Suprapubic skin (tissue), 4 donors: ENCODE measurements at regions not wholly inside any gene's neighbourhood (a gene's known extent, or its start where the extent isn't known, plus 50 kb on each side); places are given as distances from the start of the nearest gene placed in this dataset.

Source experiments
- POLR2A ChIP-seq, 2 donors: fragments of 450-650 bp; IDR thresholded peaks; one replicate each; pipeline ENCODE4 v1.6.1; 2017; ENCODE audit warnings: antibody characterized with exemption in 2 of 2, mild to moderate bottlenecking in 2 of 2, moderate library complexity in 2 of 2
- POLR2AphosphoS5 ChIP-seq, 3 donors: sonication (generic); formaldehyde crosslinking; IDR thresholded peaks; one replicate each; pipeline ENCODE4 v1.6.1; 2017; ENCODE audit warnings: antibody characterized with exemption in 3 of 3
- TF ChIP-seq, protein P1 (sequence below), 2 donors: fragments of 200-600 bp in 1 of 2; fragments of 450-650 bp in 1 of 2; sonication (generic) in 1 of 2; IDR thresholded peaks; one replicate each; pipeline ENCODE4 v1.5.1; 2016 to 2019; ENCODE audit warnings: antibody characterized with exemption in 2 of 2, mild to moderate bottlenecking in 1 of 2, moderate library complexity in 1 of 2

DNA sequence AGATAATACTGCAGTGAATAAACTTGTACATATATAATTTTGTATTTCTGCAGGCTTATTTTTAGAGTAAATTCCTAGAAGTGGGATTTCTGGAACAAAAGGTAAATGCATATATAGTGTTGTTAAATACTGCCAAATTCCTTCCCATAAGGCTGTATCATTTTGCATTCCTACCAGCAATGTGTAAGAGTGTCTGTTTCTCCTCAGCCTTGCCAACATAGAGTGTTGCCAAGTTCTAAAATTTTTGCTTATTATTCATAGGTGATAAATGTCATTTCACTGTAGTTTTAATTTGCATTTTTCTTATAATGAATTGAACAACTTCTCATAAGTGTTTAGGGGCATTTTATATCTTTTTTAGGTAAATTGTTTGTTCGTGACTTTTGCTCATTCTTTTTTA lies 174.2 kb upstream of the ZBED5 start:
- TF ChIP-seq, protein P1, sequence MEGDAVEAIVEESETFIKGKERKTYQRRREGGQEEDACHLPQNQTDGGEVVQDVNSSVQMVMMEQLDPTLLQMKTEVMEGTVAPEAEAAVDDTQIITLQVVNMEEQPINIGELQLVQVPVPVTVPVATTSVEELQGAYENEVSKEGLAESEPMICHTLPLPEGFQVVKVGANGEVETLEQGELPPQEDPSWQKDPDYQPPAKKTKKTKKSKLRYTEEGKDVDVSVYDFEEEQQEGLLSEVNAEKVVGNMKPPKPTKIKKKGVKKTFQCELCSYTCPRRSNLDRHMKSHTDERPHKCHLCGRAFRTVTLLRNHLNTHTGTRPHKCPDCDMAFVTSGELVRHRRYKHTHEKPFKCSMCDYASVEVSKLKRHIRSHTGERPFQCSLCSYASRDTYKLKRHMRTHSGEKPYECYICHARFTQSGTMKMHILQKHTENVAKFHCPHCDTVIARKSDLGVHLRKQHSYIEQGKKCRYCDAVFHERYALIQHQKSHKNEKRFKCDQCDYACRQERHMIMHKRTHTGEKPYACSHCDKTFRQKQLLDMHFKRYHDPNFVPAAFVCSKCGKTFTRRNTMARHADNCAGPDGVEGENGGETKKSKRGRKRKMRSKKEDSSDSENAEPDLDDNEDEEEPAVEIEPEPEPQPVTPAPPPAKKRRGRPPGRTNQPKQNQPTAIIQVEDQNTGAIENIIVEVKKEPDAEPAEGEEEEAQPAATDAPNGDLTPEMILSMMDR (IDR thresholded peaks at IDR 0.05), result no peak
- TF ChIP-seq POLR2A (IDR thresholded peaks at IDR 0.05), result no peak
- no peak for TF ChIP-seq POLR2AphosphoS5 (IDR thresholded peaks at IDR 0.05)
